HEK293 (cell line): ENCODE measurements at regions not wholly inside any gene's neighbourhood (a gene's known extent, or its start where the extent isn't known, plus 50 kb on each side); places are given as distances from the start of the nearest gene placed in this dataset.

Experiments
- CTCF ChIA-PET: fragments of 350-600 bp; formaldehyde crosslinking; extraction: SDS; loops from one replicate; lab custom pipeline; 2021; ENCODE audit warnings: antibody characterized with exemption; lab: Yijun Ruan, JAX
- POLR2A ChIA-PET: fragments of 300-600 bp; formaldehyde crosslinking; extraction: SDS; loops from one replicate; lab custom pipeline; 2020; ENCODE audit warnings: antibody characterized with exemption, inconsistent platforms; lab: Yijun Ruan, JAX
- H3K27ac ChIP-seq: fragments of 200-500 bp; sonication (Bioruptor generic); 2 replicates; pipeline ENCODE4 v1.5.1; 2014; ENCODE audit warnings: low read depth, low read length, control low read depth, inconsistent platforms; ENCODE audit errors: extremely low read depth
- H3K36me3 ChIP-seq, 2 experiments: fragments of 200-500 bp in 1 of 2; sonication (Bioruptor generic) in 1 of 2; 1 replicate in 1 of 2; 2 replicates in 1 of 2; pipeline ENCODE4 v1.5.1; 2014 to 2017; ENCODE audit warnings: inconsistent platforms in 2 of 2, low read length in 2 of 2; ENCODE audit not compliant: control insufficient read depth in 2 of 2, insufficient read depth in 1 of 2
- H3K4me1 ChIP-seq: fragments of 200-500 bp; sonication (Bioruptor generic); 2 replicates; pipeline ENCODE4 v1.5.1; 2014; ENCODE audit warnings: mild to moderate bottlenecking, low read length, inconsistent platforms; ENCODE audit not compliant: control insufficient read depth, insufficient read depth
- H3K4me3 ChIP-seq: 2 replicates; pipeline ENCODE4 v1.5.1; 2011; ENCODE audit warnings: low read depth, mild to moderate bottlenecking, control low read depth, low read length, moderate library complexity
- H3K9me3 ChIP-seq: fragments of 200-500 bp; sonication (Bioruptor generic); 2 replicates; pipeline ENCODE4 v1.5.1; 2014; ENCODE audit warnings: low read depth, low read length, inconsistent platforms; ENCODE audit not compliant: control insufficient read depth, insufficient read depth
- HOXA7 ChIP-seq: sonication (generic); formaldehyde crosslinking; IDR thresholded peaks from 2 replicates; pipeline ENCODE4 v1.8.1; 2022; ENCODE audit warnings: missing genetic modification reagents, borderline replicate concordance
- OSR2 ChIP-seq: fragments of 450-650 bp; formaldehyde crosslinking; IDR thresholded peaks from 2 replicates; pipeline ENCODE4 v1.5.1; 2016; ENCODE audit warnings: missing biosample characterization, missing genetic modification characterization
- OVOL3 ChIP-seq: fragments of 450-650 bp; formaldehyde crosslinking; IDR thresholded peaks from 2 replicates; pipeline ENCODE4 v1.5.1; 2016; ENCODE audit warnings: missing biosample characterization, missing genetic modification characterization
- SP2 ChIP-seq: fragments of 450-650 bp; formaldehyde crosslinking; IDR thresholded peaks from 2 replicates; pipeline ENCODE4 v1.5.1; 2016; ENCODE audit warnings: missing biosample characterization, missing genetic modification characterization
- TRIM28 ChIP-seq: IDR thresholded peaks from 2 replicates; pipeline ENCODE4 v1.6.1; 2011; ENCODE audit warnings: low read length, control low read depth, borderline replicate concordance
- WT1 ChIP-seq: fragments of 450-650 bp; formaldehyde crosslinking; IDR thresholded peaks from 2 replicates; pipeline ENCODE4 v1.5.1; 2016; ENCODE audit warnings: missing biosample characterization, missing genetic modification characterization
- ZBTB7A ChIP-seq: fragments of 450-650 bp; formaldehyde crosslinking; IDR thresholded peaks from 2 replicates; pipeline ENCODE4 v1.5.1; 2016; ENCODE audit warnings: low read depth, missing biosample characterization, missing genetic modification characterization
- ZFP3 ChIP-seq: fragments of 450-650 bp; formaldehyde crosslinking; IDR thresholded peaks from 2 replicates; pipeline ENCODE4 v1.5.1; 2016; ENCODE audit warnings: low read depth, missing biosample characterization, missing genetic modification characterization
- ZFP41 ChIP-seq: fragments of 450-650 bp; formaldehyde crosslinking; IDR thresholded peaks from 2 replicates; pipeline ENCODE4 v1.5.1; 2016; ENCODE audit warnings: missing biosample characterization, missing genetic modification characterization, borderline replicate concordance
- ZNF223 ChIP-seq: fragments of 450-650 bp; formaldehyde crosslinking; IDR thresholded peaks from 2 replicates; pipeline ENCODE4 v1.5.1; 2016; ENCODE audit warnings: missing biosample characterization, missing genetic modification characterization
- ZNF341 ChIP-seq: fragments of 450-650 bp; formaldehyde crosslinking; IDR thresholded peaks from 2 replicates; pipeline ENCODE4; 2016; ENCODE audit warnings: low read depth, missing biosample characterization, missing genetic modification characterization
- ZNF394 ChIP-seq: fragments of 450-650 bp; formaldehyde crosslinking; IDR thresholded peaks from 2 replicates; pipeline ENCODE4 v1.5.1; 2016; ENCODE audit warnings: missing biosample characterization, missing genetic modification characterization, mild to moderate bottlenecking, moderate library complexity, borderline replicate concordance
- ZNF423 ChIP-seq: fragments of 450-650 bp; formaldehyde crosslinking; IDR thresholded peaks from 2 replicates; pipeline ENCODE4 v1.5.1; 2016; ENCODE audit warnings: missing biosample characterization, missing genetic modification characterization
- ZNF701 ChIP-seq: fragments of 450-650 bp; formaldehyde crosslinking; IDR thresholded peaks from 2 replicates; pipeline ENCODE4 v1.5.1; 2016; ENCODE audit warnings: missing biosample characterization, missing genetic modification characterization
- ZNF830 ChIP-seq: fragments of 450-650 bp; IDR thresholded peaks from 2 replicates; pipeline ENCODE4 v1.5.0; 2018; ENCODE audit warnings: missing biosample characterization, missing genetic modification characterization, low read depth, mild to moderate bottlenecking, moderate library complexity
- ZXDB ChIP-seq: fragments of 450-650 bp; formaldehyde crosslinking; IDR thresholded peaks from 2 replicates; pipeline ENCODE4 v1.5.1; 2016; ENCODE audit warnings: missing biosample characterization, missing genetic modification characterization
- TF ChIP-seq, protein P1 (sequence below): fragments of 450-650 bp; formaldehyde crosslinking; conservative IDR thresholded peaks from 2 replicates; pipeline ENCODE4 v1.5.1; 2016; ENCODE audit warnings: low read depth, missing biosample characterization, missing genetic modification characterization
- TF ChIP-seq, protein P2 (sequence below): fragments of 450-650 bp; formaldehyde crosslinking; IDR thresholded peaks from 2 replicates; pipeline ENCODE4 v1.5.1; 2016; ENCODE audit warnings: missing biosample characterization, missing genetic modification characterization, borderline replicate concordance
- TF ChIP-seq, protein P3 (sequence below): fragments of 450-650 bp; formaldehyde crosslinking; IDR thresholded peaks from 2 replicates; pipeline ENCODE4 v1.5.1; 2016; ENCODE audit warnings: missing biosample characterization, missing genetic modification characterization
- TF ChIP-seq, protein P4 (sequence below): fragments of 450-650 bp; IDR thresholded peaks from 2 replicates; pipeline ENCODE4 v1.5.1; 2018; ENCODE audit warnings: missing biosample characterization, missing genetic modification characterization
- TF ChIP-seq, protein P5 (sequence below): fragments of 450-650 bp; formaldehyde crosslinking; IDR thresholded peaks from 2 replicates; pipeline ENCODE4 v1.5.1; 2016; ENCODE audit warnings: missing biosample characterization, missing genetic modification characterization
- TF ChIP-seq, protein P6 (sequence below): fragments of 450-650 bp; formaldehyde crosslinking; conservative IDR thresholded peaks from 2 replicates; pipeline ENCODE4 v1.5.1; 2016; ENCODE audit warnings: low read depth, missing biosample characterization, missing genetic modification characterization

DNA sequence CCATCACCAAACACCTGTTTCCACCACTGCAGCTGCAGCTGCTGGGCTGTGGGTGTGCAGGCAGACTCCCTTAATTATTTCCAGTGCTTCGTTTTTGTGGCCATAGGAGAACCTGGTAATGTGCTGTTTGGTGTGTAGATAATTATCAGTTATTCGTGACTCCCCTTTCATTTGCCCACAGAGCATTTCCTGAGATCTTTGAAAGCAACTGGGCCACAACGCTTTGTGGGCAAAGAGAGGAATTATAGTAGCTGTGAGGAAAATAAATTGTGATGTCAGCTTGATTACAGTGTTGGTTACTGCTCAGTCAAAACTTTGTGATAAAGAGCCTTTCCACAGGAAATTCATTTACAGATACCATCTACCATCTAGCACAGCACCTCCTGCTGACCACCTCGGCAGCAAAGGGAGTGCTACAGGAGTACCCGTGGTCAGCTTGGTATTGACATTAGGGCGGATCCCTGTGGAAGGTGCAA, 193.3 kb upstream of the SLCO3A1 start (continued):
- TF ChIP-seq ZFP41 (tag by site-specific recombination) (no peak), ZNF701 (tag by site-specific recombination) (no peak), ZNF830 (tag by site-specific recombination) (no peak), ZNF223 (tag by site-specific recombination) (no peak), ZXDB (tag by site-specific recombination) (no peak), OSR2 (no peak)

DNA sequence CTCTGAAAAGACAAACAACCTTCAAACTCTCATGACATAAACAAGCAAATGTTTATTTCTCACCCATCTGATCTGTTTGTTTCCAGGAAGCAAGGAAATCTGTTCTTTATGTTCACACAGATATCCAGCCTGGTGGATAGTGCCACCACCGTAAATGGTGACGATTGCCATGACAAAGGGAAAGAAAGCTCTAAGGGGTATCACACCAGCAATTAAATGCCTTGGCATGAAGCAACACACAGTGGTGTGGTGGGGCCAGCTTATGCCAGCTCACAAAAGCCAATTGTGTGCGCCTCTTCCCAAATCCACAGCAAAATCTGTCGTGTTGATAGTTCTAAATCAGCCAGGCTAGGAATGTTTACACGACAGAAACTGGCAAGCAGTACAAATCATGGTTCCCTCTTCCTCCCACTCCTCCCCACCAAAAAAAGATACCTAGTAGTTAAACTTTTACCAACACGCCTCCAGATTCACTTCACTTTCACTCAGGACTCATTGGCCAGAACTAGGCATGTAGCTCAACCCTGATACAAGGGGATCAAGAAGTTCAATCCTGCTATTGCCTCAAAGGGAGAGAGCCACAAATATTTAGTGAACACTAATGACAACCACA, 189.2 kb upstream of the SLCO3A1 start:
- TF ChIP-seq ZNF423 (tag by site-specific recombination) (no peak), OVOL3 (tag by site-specific recombination) (no peak), HOXA7 (CRISPR knock-in tag) (no peak), ZNF394 (tag by site-specific recombination) (no peak), ZBTB7A (tag by site-specific recombination) (no peak), TRIM28 (no peak), WT1 (tag by site-specific recombination) (no peak), SP2 (no peak), ZFP3 (tag by site-specific recombination) (no peak), ZNF341 (no peak)
- TF ChIP-seq, protein P1, sequence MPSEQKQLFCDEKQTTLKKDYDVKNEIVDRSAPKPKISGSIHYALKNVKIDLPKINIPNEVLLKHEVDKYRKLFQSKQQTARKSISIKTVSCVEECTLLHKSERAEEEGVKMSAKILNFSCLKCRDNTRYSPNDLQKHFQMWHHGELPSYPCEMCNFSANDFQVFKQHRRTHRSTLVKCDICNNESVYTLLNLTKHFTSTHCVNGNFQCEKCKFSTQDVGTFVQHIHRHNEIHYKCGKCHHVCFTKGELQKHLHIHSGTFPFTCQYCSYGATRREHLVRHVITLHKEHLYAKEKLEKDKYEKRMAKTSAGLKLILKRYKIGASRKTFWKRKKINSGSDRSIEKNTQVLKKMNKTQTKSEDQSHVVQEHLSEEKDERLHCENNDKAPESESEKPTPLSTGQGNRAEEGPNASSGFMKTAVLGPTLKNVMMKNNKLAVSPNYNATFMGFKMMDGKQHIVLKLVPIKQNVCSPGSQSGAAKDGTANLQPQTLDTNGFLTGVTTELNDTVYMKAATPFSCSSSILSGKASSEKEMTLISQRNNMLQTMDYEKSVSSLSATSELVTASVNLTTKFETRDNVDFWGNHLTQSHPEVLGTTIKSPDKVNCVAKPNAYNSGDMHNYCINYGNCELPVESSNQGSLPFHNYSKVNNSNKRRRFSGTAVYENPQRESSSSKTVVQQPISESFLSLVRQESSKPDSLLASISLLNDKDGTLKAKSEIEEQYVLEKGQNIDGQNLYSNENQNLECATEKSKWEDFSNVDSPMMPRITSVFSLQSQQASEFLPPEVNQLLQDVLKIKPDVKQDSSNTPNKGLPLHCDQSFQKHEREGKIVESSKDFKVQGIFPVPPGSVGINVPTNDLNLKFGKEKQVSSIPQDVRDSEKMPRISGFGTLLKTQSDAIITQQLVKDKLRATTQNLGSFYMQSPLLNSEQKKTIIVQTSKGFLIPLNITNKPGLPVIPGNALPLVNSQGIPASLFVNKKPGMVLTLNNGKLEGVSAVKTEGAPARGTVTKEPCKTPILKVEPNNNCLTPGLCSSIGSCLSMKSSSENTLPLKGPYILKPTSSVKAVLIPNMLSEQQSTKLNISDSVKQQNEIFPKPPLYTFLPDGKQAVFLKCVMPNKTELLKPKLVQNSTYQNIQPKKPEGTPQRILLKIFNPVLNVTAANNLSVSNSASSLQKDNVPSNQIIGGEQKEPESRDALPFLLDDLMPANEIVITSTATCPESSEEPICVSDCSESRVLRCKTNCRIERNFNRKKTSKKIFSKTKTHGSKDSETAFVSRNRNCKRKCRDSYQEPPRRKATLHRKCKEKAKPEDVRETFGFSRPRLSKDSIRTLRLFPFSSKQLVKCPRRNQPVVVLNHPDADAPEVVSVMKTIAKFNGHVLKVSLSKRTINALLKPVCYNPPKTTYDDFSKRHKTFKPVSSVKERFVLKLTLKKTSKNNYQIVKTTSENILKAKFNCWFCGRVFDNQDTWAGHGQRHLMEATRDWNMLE = no peak
- TF ChIP-seq, protein P2, sequence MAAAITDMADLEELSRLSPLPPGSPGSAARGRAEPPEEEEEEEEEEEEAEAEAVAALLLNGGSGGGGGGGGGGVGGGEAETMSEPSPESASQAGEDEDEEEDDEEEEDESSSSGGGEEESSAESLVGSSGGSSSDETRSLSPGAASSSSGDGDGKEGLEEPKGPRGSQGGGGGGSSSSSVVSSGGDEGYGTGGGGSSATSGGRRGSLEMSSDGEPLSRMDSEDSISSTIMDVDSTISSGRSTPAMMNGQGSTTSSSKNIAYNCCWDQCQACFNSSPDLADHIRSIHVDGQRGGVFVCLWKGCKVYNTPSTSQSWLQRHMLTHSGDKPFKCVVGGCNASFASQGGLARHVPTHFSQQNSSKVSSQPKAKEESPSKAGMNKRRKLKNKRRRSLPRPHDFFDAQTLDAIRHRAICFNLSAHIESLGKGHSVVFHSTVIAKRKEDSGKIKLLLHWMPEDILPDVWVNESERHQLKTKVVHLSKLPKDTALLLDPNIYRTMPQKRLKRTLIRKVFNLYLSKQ (tag by site-specific recombination) = no peak
- TF ChIP-seq, protein P3, sequence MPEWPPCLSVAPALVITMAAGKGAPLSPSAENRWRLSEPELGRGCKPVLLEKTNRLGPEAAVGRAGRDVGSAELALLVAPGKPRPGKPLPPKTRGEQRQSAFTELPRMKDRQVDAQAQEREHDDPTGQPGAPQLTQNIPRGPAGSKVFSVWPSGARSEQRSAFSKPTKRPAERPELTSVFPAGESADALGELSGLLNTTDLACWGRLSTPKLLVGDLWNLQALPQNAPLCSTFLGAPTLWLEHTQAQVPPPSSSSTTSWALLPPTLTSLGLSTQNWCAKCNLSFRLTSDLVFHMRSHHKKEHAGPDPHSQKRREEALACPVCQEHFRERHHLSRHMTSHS (tag by site-specific recombination) = no peak
- TF ChIP-seq, protein P4, sequence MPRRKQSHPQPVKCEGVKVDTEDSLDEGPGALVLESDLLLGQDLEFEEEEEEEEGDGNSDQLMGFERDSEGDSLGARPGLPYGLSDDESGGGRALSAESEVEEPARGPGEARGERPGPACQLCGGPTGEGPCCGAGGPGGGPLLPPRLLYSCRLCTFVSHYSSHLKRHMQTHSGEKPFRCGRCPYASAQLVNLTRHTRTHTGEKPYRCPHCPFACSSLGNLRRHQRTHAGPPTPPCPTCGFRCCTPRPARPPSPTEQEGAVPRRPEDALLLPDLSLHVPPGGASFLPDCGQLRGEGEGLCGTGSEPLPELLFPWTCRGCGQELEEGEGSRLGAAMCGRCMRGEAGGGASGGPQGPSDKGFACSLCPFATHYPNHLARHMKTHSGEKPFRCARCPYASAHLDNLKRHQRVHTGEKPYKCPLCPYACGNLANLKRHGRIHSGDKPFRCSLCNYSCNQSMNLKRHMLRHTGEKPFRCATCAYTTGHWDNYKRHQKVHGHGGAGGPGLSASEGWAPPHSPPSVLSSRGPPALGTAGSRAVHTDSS (tag by site-specific recombination) = no peak
- TF ChIP-seq, protein P5, sequence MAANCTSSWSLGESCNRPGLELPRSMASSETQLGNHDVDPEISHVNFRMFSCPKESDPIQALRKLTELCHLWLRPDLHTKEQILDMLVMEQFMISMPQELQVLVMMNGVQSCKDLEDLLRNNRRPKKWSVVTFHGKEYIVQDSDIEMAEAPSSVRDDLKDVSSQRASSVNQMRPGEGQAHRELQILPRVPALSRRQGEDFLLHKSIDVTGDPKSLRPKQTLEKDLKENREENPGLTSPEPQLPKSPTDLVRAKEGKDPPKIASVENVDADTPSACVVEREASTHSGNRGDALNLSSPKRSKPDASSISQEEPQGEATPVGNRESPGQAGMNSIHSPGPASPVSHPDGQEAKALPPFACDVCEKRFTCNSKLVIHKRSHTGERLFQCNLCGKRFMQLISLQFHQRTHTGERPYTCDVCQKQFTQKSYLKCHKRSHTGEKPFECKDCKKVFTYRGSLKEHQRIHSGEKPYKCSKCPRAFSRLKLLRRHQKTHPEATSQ = no peak
- TF ChIP-seq, protein P6, sequence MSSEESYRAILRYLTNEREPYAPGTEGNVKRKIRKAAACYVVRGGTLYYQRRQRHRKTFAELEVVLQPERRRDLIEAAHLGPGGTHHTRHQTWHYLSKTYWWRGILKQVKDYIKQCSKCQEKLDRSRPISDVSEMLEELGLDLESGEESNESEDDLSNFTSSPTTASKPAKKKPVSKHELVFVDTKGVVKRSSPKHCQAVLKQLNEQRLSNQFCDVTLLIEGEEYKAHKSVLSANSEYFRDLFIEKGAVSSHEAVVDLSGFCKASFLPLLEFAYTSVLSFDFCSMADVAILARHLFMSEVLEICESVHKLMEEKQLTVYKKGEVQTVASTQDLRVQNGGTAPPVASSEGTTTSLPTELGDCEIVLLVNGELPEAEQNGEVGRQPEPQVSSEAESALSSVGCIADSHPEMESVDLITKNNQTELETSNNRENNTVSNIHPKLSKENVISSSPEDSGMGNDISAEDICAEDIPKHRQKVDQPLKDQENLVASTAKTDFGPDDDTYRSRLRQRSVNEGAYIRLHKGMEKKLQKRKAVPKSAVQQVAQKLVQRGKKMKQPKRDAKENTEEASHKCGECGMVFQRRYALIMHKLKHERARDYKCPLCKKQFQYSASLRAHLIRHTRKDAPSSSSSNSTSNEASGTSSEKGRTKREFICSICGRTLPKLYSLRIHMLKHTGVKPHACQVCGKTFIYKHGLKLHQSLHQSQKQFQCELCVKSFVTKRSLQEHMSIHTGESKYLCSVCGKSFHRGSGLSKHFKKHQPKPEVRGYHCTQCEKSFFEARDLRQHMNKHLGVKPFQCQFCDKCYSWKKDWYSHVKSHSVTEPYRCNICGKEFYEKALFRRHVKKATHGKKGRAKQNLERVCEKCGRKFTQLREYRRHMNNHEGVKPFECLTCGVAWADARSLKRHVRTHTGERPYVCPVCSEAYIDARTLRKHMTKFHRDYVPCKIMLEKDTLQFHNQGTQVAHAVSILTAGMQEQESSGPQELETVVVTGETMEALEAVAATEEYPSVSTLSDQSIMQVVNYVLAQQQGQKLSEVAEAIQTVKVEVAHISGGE (tag by site-specific recombination) = no peak
- Histone ChIP-seq H3K36me3 (no peaks in the 10 kb centered on the region), H3K9me3 (no peaks in the 10 kb centered on the region), H3K27ac (no peak overlapping the region), H3K4me1 (no peaks in the 10 kb centered on the region), H3K4me3 (no peak overlapping the region)
- ChIA-PET POLR2A (no interaction called here), CTCF (no interaction called here)
